HEK293 (cell line): ENCODE measurements at regions not wholly inside any gene's neighbourhood (a gene's known extent, or its start where the extent isn't known, plus 50 kb on each side); places are given as distances from the start of the nearest gene placed in this dataset.

Experiments used
- CTCF ChIA-PET: fragments of 350-600 bp; formaldehyde crosslinking; extraction: SDS; loops from one replicate; lab custom pipeline; 2021; ENCODE audit warnings: antibody characterized with exemption; lab: Yijun Ruan, JAX
- POLR2A ChIA-PET: fragments of 300-600 bp; formaldehyde crosslinking; extraction: SDS; loops from one replicate; lab custom pipeline; 2020; ENCODE audit warnings: antibody characterized with exemption, inconsistent platforms; lab: Yijun Ruan, JAX
- H3K27ac ChIP-seq: fragments of 200-500 bp; sonication (Bioruptor generic); 2 replicates; pipeline ENCODE4 v1.5.1; 2014; ENCODE audit warnings: low read depth, low read length, control low read depth, inconsistent platforms; ENCODE audit errors: extremely low read depth
- H3K36me3 ChIP-seq, 2 experiments: fragments of 200-500 bp in 1 of 2; sonication (Bioruptor generic) in 1 of 2; 1 replicate in 1 of 2; 2 replicates in 1 of 2; pipeline ENCODE4 v1.5.1; 2014 to 2017; ENCODE audit warnings: inconsistent platforms in 2 of 2, low read length in 2 of 2; ENCODE audit not compliant: control insufficient read depth in 2 of 2, insufficient read depth in 1 of 2
- H3K4me1 ChIP-seq: fragments of 200-500 bp; sonication (Bioruptor generic); 2 replicates; pipeline ENCODE4 v1.5.1; 2014; ENCODE audit warnings: mild to moderate bottlenecking, low read length, inconsistent platforms; ENCODE audit not compliant: control insufficient read depth, insufficient read depth
- H3K4me3 ChIP-seq: 2 replicates; pipeline ENCODE4 v1.5.1; 2011; ENCODE audit warnings: low read depth, mild to moderate bottlenecking, control low read depth, low read length, moderate library complexity
- H3K9me3 ChIP-seq: fragments of 200-500 bp; sonication (Bioruptor generic); 2 replicates; pipeline ENCODE4 v1.5.1; 2014; ENCODE audit warnings: low read depth, low read length, inconsistent platforms; ENCODE audit not compliant: control insufficient read depth, insufficient read depth
- HOXC10 ChIP-seq: sonication (generic); formaldehyde crosslinking; IDR thresholded peaks from 2 replicates; pipeline ENCODE4 v1.8.1; 2023; ENCODE audit warnings: mild to moderate bottlenecking, missing genetic modification reagents
- KLF1 ChIP-seq: fragments of 450-650 bp; formaldehyde crosslinking; IDR thresholded peaks from 2 replicates; pipeline ENCODE4 v1.5.1; 2016; ENCODE audit warnings: missing biosample characterization, missing genetic modification characterization
- WT1 ChIP-seq: fragments of 450-650 bp; formaldehyde crosslinking; IDR thresholded peaks from 2 replicates; pipeline ENCODE4 v1.5.1; 2016; ENCODE audit warnings: missing biosample characterization, missing genetic modification characterization
- YY2 ChIP-seq: fragments of 450-650 bp; formaldehyde crosslinking; IDR thresholded peaks from 2 replicates; pipeline ENCODE4 v1.5.1; 2016; ENCODE audit warnings: missing biosample characterization, missing genetic modification characterization
- ZBTB7A ChIP-seq: fragments of 450-650 bp; formaldehyde crosslinking; IDR thresholded peaks from 2 replicates; pipeline ENCODE4 v1.5.1; 2016; ENCODE audit warnings: low read depth, missing biosample characterization, missing genetic modification characterization
- ZFP41 ChIP-seq: fragments of 450-650 bp; formaldehyde crosslinking; IDR thresholded peaks from 2 replicates; pipeline ENCODE4 v1.5.1; 2016; ENCODE audit warnings: missing biosample characterization, missing genetic modification characterization, borderline replicate concordance
- ZNF10 ChIP-seq: fragments of 450-650 bp; formaldehyde crosslinking; IDR thresholded peaks from 2 replicates; pipeline ENCODE4 v1.5.1; 2017; ENCODE audit warnings: missing biosample characterization, missing genetic modification characterization
- ZNF132 ChIP-seq: fragments of 450-650 bp; formaldehyde crosslinking; IDR thresholded peaks from 2 replicates; pipeline ENCODE4 v1.5.1; 2017; ENCODE audit warnings: missing biosample characterization, missing genetic modification characterization, borderline replicate concordance
- ZNF24 ChIP-seq: fragments of 450-650 bp; formaldehyde crosslinking; IDR thresholded peaks from 2 replicates; pipeline ENCODE4 v1.5.1; 2016; ENCODE audit warnings: missing biosample characterization, missing genetic modification characterization
- ZNF354C ChIP-seq: fragments of 450-650 bp; formaldehyde crosslinking; IDR thresholded peaks from 2 replicates; pipeline ENCODE4 v1.5.1; 2016; ENCODE audit warnings: missing biosample characterization, missing genetic modification characterization, low read depth, borderline replicate concordance
- ZNF426 ChIP-seq: fragments of 450-650 bp; formaldehyde crosslinking; IDR thresholded peaks from 2 replicates; pipeline ENCODE4 v1.5.1; 2017; ENCODE audit warnings: missing biosample characterization, missing genetic modification characterization, mild to moderate bottlenecking, inconsistent platforms, moderate library complexity
- ZNF514 ChIP-seq: fragments of 450-650 bp; formaldehyde crosslinking; IDR thresholded peaks from 2 replicates; pipeline ENCODE4 v1.5.1; 2016; ENCODE audit warnings: missing biosample characterization, missing genetic modification characterization
- ZNF558 ChIP-seq: fragments of 450-650 bp; formaldehyde crosslinking; IDR thresholded peaks from 2 replicates; pipeline ENCODE4 v1.5.1; 2016; ENCODE audit warnings: missing biosample characterization, missing genetic modification characterization
- ZNF585B ChIP-seq: fragments of 450-650 bp; formaldehyde crosslinking; IDR thresholded peaks from 2 replicates; pipeline ENCODE4 v1.5.1; 2016; ENCODE audit warnings: missing biosample characterization, missing genetic modification characterization
- ZNF626 ChIP-seq: fragments of 450-650 bp; sonication (Bioruptor Pico); formaldehyde crosslinking; IDR thresholded peaks from 2 replicates; pipeline ENCODE4 v1.5.1; 2018; ENCODE audit warnings: missing biosample characterization, missing genetic modification characterization, inconsistent platforms
- ZNF670 ChIP-seq: fragments of 450-650 bp; formaldehyde crosslinking; IDR thresholded peaks from 2 replicates; pipeline ENCODE4 v1.5.1; 2016; ENCODE audit warnings: missing biosample characterization, missing genetic modification characterization, low read depth
- ZNF701 ChIP-seq: fragments of 450-650 bp; formaldehyde crosslinking; IDR thresholded peaks from 2 replicates; pipeline ENCODE4 v1.5.1; 2016; ENCODE audit warnings: missing biosample characterization, missing genetic modification characterization
- ZNF747 ChIP-seq: fragments of 450-650 bp; formaldehyde crosslinking; IDR thresholded peaks from 2 replicates; pipeline ENCODE4 v1.5.1; 2016; ENCODE audit warnings: missing biosample characterization, missing genetic modification characterization
- TF ChIP-seq, protein P1 (sequence below): fragments of 450-650 bp; formaldehyde crosslinking; IDR thresholded peaks from 2 replicates; pipeline ENCODE4 v1.5.1; 2016; ENCODE audit warnings: missing biosample characterization, missing genetic modification characterization, borderline replicate concordance
- TF ChIP-seq, protein P2 (sequence below): fragments of 450-650 bp; formaldehyde crosslinking; IDR thresholded peaks from 2 replicates; pipeline ENCODE4 v1.5.1; 2016; ENCODE audit warnings: missing biosample characterization, missing genetic modification characterization
- TF ChIP-seq, protein P3 (sequence below): fragments of 450-650 bp; formaldehyde crosslinking; IDR thresholded peaks from 2 replicates; pipeline ENCODE4; 2016; ENCODE audit warnings: missing biosample characterization, missing genetic modification characterization
- TF ChIP-seq, protein P4 (sequence below): IDR thresholded peaks from 2 replicates; pipeline ENCODE4 v1.6.1; 2011; ENCODE audit warnings: mild to moderate bottlenecking, low read depth, low read length, borderline replicate concordance
- TF ChIP-seq, protein P5 (sequence below): fragments of 450-650 bp; formaldehyde crosslinking; IDR thresholded peaks from 2 replicates; pipeline ENCODE4 v1.5.1; 2017; ENCODE audit warnings: missing biosample characterization, missing genetic modification characterization
- TF ChIP-seq, protein P6 (sequence below): fragments of 450-650 bp; formaldehyde crosslinking; IDR thresholded peaks from 2 replicates; pipeline ENCODE4 v1.5.1; 2016; ENCODE audit warnings: missing biosample characterization, missing genetic modification characterization

DNA sequence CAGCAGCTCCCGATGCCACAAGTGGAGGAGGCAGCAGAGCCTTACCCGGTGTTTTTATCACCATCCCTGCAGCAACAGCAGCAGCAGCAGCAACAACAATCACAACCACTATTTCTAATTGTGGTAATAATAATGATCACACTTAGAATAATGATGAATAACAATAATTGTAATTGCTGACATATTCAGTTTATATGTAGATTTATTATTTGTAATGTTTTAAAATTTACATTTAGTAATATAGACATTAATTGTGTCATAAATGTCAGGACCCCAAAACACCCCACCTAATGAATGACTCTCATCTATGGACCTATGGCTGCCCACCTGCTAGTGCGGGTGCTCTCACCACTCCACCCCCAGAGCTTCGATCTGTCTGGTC is 170.0 kb downstream of the AHSP start:
- CTCF ChIA-PET: interaction anchor here (0.7 to 1.3 kb wide), 2 partner anchors 14 kb away, joined by 3 read pairs; no protein-coding TSS in a partner anchor

DNA sequence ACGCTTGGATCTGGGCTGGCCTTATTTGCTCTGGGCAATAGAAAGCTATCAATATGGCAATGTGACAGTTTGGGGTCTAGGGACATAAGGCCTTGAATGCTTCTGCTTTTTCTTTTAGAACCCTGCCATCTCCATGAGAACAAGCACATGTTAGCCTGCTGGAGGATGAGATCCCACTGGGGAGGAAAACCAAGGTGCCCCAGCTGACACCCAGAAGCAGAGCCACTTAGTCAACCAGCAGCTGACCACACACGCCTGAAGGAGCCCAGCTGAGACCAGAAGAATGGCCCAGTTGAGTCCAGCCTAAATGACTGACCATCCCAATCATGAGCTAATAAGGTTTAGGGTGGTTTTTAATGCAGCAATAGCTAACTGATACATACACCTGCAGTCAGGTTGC is 171.2 kb downstream of the AHSP start:
- ChIA-PET POLR2A (no interaction called here), CTCF (interaction anchor here (0.9 kb wide), 1 partner anchor 172 kb away, joined by 3 read pairs; no protein-coding TSS in a partner anchor)
- no peak overlapping the region for H3K4me3 ChIP-seq
- H3K4me1 ChIP-seq: no peaks in the 10 kb centered on the region; the same call in 1 of the 2 replicates
- peaks cover 0 to 23% of the 10 kb centered on the region in 2 experiments; a peak in 2 of 3 replicates for H3K36me3 ChIP-seq
- H3K9me3 ChIP-seq: no peaks in the 10 kb centered on the region
- H3K27ac ChIP-seq: no peak overlapping the region
- no peak for TF ChIP-seq ZNF132
- TF ChIP-seq ZBTB7A (tag by site-specific recombination): no peak
- no peak for TF ChIP-seq ZNF626

More for the DNA sequence above, 170.0 kb downstream of the AHSP start:
- no peaks in the 10 kb centered on the region; the same call in 1 of the 2 replicates for H3K4me1 ChIP-seq
- TF ChIP-seq, protein P1, sequence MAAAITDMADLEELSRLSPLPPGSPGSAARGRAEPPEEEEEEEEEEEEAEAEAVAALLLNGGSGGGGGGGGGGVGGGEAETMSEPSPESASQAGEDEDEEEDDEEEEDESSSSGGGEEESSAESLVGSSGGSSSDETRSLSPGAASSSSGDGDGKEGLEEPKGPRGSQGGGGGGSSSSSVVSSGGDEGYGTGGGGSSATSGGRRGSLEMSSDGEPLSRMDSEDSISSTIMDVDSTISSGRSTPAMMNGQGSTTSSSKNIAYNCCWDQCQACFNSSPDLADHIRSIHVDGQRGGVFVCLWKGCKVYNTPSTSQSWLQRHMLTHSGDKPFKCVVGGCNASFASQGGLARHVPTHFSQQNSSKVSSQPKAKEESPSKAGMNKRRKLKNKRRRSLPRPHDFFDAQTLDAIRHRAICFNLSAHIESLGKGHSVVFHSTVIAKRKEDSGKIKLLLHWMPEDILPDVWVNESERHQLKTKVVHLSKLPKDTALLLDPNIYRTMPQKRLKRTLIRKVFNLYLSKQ: no peak
- no peak for TF ChIP-seq ZNF426 (tag by site-specific recombination)
- TF ChIP-seq ZNF701 (tag by site-specific recombination): no peak
- TF ChIP-seq, protein P2, sequence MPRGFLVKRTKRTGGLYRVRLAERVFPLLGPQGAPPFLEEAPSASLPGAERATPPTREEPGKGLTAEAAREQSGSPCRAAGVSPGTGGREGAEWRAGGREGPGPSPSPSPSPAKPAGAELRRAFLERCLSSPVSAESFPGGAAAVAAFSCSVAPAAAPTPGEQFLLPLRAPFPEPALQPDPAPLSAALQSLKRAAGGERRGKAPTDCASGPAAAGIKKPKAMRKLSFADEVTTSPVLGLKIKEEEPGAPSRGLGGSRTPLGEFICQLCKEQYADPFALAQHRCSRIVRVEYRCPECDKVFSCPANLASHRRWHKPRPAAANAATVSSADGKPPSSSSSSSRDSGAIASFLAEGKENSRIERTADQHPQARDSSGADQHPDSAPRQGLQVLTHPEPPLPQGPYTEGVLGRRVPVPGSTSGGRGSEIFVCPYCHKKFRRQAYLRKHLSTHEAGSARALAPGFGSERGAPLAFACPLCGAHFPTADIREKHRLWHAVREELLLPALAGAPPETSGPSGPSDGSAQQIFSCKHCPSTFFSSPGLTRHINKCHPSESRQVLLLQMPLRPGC (tag by site-specific recombination): no peak
- no peak for TF ChIP-seq ZFP41 (tag by site-specific recombination)
- TF ChIP-seq HOXC10: no peak
- TF ChIP-seq, protein P3, sequence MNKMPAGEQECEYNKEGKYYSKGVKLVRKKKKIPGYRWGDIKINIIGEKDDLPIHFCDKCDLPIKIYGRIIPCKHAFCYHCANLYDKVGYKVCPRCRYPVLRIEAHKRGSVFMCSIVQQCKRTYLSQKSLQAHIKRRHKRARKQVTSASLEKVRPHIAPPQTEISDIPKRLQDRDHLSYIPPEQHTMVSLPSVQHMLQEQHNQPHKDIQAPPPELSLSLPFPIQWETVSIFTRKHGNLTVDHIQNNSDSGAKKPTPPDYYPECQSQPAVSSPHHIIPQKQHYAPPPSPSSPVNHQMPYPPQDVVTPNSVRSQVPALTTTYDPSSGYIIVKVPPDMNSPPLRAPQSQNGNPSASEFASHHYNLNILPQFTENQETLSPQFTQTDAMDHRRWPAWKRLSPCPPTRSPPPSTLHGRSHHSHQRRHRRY: no peak
- TF ChIP-seq ZNF354C (tag by site-specific recombination): no peak
- no peak for TF ChIP-seq ZNF670
- TF ChIP-seq ZNF747 (tag by site-specific recombination): no peak
- TF ChIP-seq KLF1 (tag by site-specific recombination): no peak
- no peak for TF ChIP-seq ZNF24 (tag by site-specific recombination)
- TF ChIP-seq, all 188 proteins: peak for 0
- Histone ChIP-seq H3K27ac (no peak overlapping the region), H3K4me3 (no peak overlapping the region), H3K36me3 (peaks cover 0 to 11% of the 10 kb centered on the region in 2 experiments; a peak in 2 of 3 replicates), H3K9me3 (no peaks in the 10 kb centered on the region)
- POLR2A ChIA-PET: no interaction called here

DNA sequence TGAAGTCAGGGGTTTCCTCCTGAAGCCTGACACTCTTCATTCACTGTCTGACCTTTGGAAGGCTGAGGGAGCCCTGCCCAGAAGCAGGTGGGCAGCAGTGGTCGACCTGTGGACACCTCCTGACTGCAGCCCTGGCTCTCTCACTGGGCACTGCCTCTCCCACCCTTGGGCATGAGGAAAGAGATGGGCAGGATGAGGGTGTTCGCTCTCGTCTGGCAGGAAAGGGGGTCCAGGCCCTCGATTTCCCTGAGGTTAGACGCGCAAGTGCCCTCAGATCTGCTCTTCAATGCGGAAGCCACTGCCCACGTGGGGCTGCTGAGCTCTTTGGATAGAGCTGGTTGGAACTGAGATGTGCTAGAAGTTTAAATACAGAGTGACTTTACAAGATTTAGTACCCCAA is 171.9 kb downstream of the AHSP start:
- H3K4me3 ChIP-seq: no peak overlapping the region
- H3K36me3 ChIP-seq: peaks cover 0 to 30% of the 10 kb centered on the region in 2 experiments; a peak in 2 of 3 replicates
- H3K27ac ChIP-seq: no peak overlapping the region
- H3K9me3 ChIP-seq: no peaks in the 10 kb centered on the region
- POLR2A ChIA-PET: no interaction called here
- no peaks in the 10 kb centered on the region; the same call in 1 of the 2 replicates for H3K4me1 ChIP-seq
- CTCF ChIA-PET: interaction anchor here (2.6 kb wide), 1 partner anchor 12 kb away, joined by 11 read pairs; no protein-coding TSS in a partner anchor
- TF ChIP-seq ZNF585B (no peak), ZNF558 (tag by site-specific recombination) (no peak), ZNF514 (tag by site-specific recombination) (no peak), YY2 (tag by site-specific recombination) (no peak), WT1 (tag by site-specific recombination) (no peak), ZNF10 (no peak)
- TF ChIP-seq, protein P4, sequence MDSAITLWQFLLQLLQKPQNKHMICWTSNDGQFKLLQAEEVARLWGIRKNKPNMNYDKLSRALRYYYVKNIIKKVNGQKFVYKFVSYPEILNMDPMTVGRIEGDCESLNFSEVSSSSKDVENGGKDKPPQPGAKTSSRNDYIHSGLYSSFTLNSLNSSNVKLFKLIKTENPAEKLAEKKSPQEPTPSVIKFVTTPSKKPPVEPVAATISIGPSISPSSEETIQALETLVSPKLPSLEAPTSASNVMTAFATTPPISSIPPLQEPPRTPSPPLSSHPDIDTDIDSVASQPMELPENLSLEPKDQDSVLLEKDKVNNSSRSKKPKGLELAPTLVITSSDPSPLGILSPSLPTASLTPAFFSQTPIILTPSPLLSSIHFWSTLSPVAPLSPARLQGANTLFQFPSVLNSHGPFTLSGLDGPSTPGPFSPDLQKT: no peak
- TF ChIP-seq, protein P5, sequence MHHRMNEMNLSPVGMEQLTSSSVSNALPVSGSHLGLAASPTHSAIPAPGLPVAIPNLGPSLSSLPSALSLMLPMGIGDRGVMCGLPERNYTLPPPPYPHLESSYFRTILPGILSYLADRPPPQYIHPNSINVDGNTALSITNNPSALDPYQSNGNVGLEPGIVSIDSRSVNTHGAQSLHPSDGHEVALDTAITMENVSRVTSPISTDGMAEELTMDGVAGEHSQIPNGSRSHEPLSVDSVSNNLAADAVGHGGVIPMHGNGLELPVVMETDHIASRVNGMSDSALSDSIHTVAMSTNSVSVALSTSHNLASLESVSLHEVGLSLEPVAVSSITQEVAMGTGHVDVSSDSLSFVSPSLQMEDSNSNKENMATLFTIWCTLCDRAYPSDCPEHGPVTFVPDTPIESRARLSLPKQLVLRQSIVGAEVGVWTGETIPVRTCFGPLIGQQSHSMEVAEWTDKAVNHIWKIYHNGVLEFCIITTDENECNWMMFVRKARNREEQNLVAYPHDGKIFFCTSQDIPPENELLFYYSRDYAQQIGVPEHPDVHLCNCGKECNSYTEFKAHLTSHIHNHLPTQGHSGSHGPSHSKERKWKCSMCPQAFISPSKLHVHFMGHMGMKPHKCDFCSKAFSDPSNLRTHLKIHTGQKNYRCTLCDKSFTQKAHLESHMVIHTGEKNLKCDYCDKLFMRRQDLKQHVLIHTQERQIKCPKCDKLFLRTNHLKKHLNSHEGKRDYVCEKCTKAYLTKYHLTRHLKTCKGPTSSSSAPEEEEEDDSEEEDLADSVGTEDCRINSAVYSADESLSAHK (tag by site-specific recombination): no peak
- TF ChIP-seq, protein P6, sequence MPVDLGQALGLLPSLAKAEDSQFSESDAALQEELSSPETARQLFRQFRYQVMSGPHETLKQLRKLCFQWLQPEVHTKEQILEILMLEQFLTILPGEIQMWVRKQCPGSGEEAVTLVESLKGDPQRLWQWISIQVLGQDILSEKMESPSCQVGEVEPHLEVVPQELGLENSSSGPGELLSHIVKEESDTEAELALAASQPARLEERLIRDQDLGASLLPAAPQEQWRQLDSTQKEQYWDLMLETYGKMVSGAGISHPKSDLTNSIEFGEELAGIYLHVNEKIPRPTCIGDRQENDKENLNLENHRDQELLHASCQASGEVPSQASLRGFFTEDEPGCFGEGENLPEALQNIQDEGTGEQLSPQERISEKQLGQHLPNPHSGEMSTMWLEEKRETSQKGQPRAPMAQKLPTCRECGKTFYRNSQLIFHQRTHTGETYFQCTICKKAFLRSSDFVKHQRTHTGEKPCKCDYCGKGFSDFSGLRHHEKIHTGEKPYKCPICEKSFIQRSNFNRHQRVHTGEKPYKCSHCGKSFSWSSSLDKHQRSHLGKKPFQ: no peak
